Ishikawa (cell line): ENCODE measurements at regions not wholly inside any gene's neighbourhood (a gene's known extent, or its start where the extent isn't known, plus 50 kb on each side); places are given as distances from the start of the nearest gene placed in this dataset.

Experiments used
- CEBPB ChIP-seq: IDR thresholded peaks from 2 replicates; pipeline ENCODE4 v1.6.1; 2012
- CREB1 ChIP-seq: IDR thresholded peaks from 2 replicates; pipeline ENCODE4 v1.6.1; 2012; ENCODE audit warnings: low read depth
- EGR1 ChIP-seq: IDR thresholded peaks from 2 replicates; pipeline ENCODE4 v1.6.1; 2012
- EP300 ChIP-seq: IDR thresholded peaks from 2 replicates; pipeline ENCODE4 v1.6.1; 2012; ENCODE audit warnings: borderline replicate concordance
- FOXM1 ChIP-seq: IDR thresholded peaks from 2 replicates; pipeline ENCODE4 v1.6.1; 2012; ENCODE audit warnings: low read depth, borderline replicate concordance
- MAX ChIP-seq: IDR thresholded peaks from 2 replicates; pipeline ENCODE4 v1.6.1; 2012
- NFIC ChIP-seq: IDR thresholded peaks from 2 replicates; pipeline ENCODE4 v1.6.1; 2012
- RAD21 ChIP-seq: IDR thresholded peaks from 2 replicates; pipeline ENCODE4 v1.6.1; 2012; ENCODE audit warnings: low read depth
- REST ChIP-seq: IDR thresholded peaks from 2 replicates; pipeline ENCODE4 v1.6.1; 2012; ENCODE audit warnings: low read depth, mild to moderate bottlenecking
- TAF1 ChIP-seq: IDR thresholded peaks from 2 replicates; pipeline ENCODE4 v1.6.1; 2012; ENCODE audit warnings: low read depth, mild to moderate bottlenecking
- TCF12 ChIP-seq: IDR thresholded peaks from 2 replicates; pipeline ENCODE4 v1.6.1; 2012; ENCODE audit warnings: low read depth
- TEAD4 ChIP-seq: IDR thresholded peaks from 2 replicates; pipeline ENCODE4 v1.6.1; 2012
- USF1 ChIP-seq: IDR thresholded peaks from 2 replicates; pipeline ENCODE4 v1.6.1; 2012
- YY1 ChIP-seq: IDR thresholded peaks from 2 replicates; pipeline ENCODE4 v1.6.1; 2012; ENCODE audit warnings: low read depth
- ZBTB7A ChIP-seq: IDR thresholded peaks from 2 replicates; pipeline ENCODE4 v1.6.1; 2012; ENCODE audit warnings: low read depth

- no peak for TF ChIP-seq EP300
- no peak for TF ChIP-seq ZBTB7A
- no peak for TF ChIP-seq RAD21
Observed at GRCh38 chrX:20361081-20361889, 94.6 kb upstream of the RPS6KA3 start.

GRCh38 chrX:20355187-20355586 lies 88.5 kb upstream of the RPS6KA3 start:
- no peak for TF ChIP-seq EGR1
- no peak for TF ChIP-seq RAD21
- no peak for TF ChIP-seq USF1
- TF ChIP-seq NFIC: no peak
- TF ChIP-seq FOXM1: no peak
- no peak for TF ChIP-seq REST
- no peak for TF ChIP-seq ZBTB7A
- TF ChIP-seq TAF1: no peak

- TF ChIP-seq TCF12: no peak
- TF ChIP-seq CEBPB: no peak
- TF ChIP-seq EP300: no peak
- TF ChIP-seq EGR1: no peak
- no peak for TF ChIP-seq ZBTB7A
- no peak for TF ChIP-seq USF1
- TF ChIP-seq NFIC: no peak
- TF ChIP-seq FOXM1: no peak
- no peak for TF ChIP-seq TAF1
- no peak for TF ChIP-seq YY1
- no peak for TF ChIP-seq TEAD4
- no peak for TF ChIP-seq REST
- no peak for TF ChIP-seq RAD21
- TF ChIP-seq CREB1: no peak
- TF ChIP-seq MAX: no peak
Observed at GRCh38 chrX:20354505-20354904, 87.8 kb upstream of the RPS6KA3 start.

GRCh38 chrX:20352935-20353336 lies 86.2 kb upstream of the RPS6KA3 start:
- TF ChIP-seq MAX (no peak), NFIC (no peak), EGR1 (no peak), ZBTB7A (no peak), YY1 (no peak), FOXM1 (no peak), EP300 (no peak), TEAD4 (no peak), CREB1 (no peak), RAD21 (no peak), USF1 (no peak), TAF1 (no peak), CEBPB (no peak)

GRCh38 chrX:20352504-20352903 lies 85.8 kb upstream of the RPS6KA3 start:
- no peak for TF ChIP-seq FOXM1
- no peak for TF ChIP-seq ZBTB7A

- TF ChIP-seq TCF12 (no peak), FOXM1 (no peak), YY1 (no peak), MAX (no peak), USF1 (no peak), EGR1 (no peak), NFIC (no peak)
Observed at GRCh38 chrX:20350596-20350995, 83.9 kb upstream of the RPS6KA3 start.
